MG63 (cell line): ENCODE measurements at regions not wholly inside any gene's neighbourhood (a gene's known extent, or its start where the extent isn't known, plus 50 kb on each side); places are given as distances from the start of the nearest gene placed in this dataset.

ENCODE experiments used
- DNase-seq: peaks from one replicate; pipeline ENCODE4 v3.0.0-alpha.2; 2020
- H3K27me3 ChIP-seq: fragments of 250-450 bp; sonication (Bioruptor Pico); 2 replicates; pipeline ENCODE4 v1.5.1; 2020; ENCODE audit warnings: mild to moderate bottlenecking, moderate library complexity
- H3K36me3 ChIP-seq: fragments of 250-450 bp; sonication (Bioruptor Pico); 2 replicates; pipeline ENCODE4 v1.5.1; 2020; ENCODE audit warnings: mild to moderate bottlenecking, moderate library complexity
- H3K4me3 ChIP-seq: fragments of 250-450 bp; sonication (Bioruptor Pico); 2 replicates; pipeline ENCODE4 v1.5.1; 2020; ENCODE audit warnings: mild to moderate bottlenecking, moderate library complexity
- H3K9me3 ChIP-seq: fragments of 250-450 bp; sonication (Bioruptor Pico); 2 replicates; pipeline ENCODE4 v1.5.1; 2020; ENCODE audit warnings: mild to moderate bottlenecking, moderate library complexity

DNA sequence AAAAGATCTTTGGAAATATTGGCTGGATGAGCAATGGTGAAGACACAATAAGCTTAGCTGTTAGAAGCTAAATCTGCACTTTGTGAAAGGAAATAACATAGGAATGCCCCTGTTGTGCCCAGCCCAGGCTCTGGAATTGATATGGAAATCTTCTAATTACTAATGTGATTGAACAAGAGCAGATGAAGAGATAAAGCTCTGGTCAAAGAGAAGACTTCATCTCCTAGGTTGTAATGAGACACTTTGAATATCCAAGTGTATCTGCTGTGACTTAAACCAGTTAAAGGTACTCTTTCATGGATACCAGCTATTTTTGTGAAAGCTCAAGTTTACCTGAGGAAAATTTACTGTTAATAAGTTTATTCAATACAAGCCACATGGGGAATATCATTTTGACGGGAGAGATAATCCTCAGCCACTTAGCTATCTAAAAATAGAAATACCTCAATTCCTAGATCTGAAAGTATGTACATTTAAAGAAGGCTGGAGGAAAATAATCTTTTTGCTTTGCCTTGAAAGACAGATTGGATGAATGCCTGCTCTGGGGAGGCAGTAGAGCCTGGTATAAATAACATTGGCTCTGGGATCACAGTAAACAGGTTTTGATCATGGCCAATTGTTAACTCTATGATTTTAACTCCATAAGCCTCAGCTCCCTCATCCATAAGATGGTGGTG lies 494.0 kb upstream of the B3GALT2 start:
- no peaks in the 10 kb centered on the region for H3K9me3 ChIP-seq
- no peaks in the 10 kb centered on the region for H3K27me3 ChIP-seq
- no peaks in the 10 kb centered on the region for H3K36me3 ChIP-seq
- DNase-seq, result no peak
- no peak overlapping the region for H3K4me3 ChIP-seq

DNA sequence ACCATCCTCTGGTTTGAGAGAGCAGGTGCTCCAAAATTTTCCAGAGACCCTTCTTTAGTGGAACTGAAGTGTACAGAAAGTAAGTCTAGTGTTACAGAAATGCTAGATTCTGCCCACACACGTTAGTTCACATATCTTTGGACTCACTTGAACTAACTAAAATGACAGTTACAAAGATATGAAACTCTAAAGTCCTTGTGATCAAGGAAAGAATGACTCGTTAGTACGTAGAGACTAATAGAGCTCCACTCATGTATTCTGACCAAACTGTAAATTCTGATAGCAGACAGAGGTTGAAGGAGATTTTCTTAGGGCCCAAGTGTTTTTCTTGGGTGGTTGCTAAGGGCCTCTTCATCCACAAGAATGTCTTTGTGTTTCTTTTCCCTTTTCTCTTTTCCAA lies 491.5 kb upstream of the B3GALT2 start:
- H3K4me3 ChIP-seq, result no peak overlapping the region
- H3K9me3 ChIP-seq, result no peaks in the 10 kb centered on the region
- H3K27me3 ChIP-seq, result no peaks in the 10 kb centered on the region
- no peak for DNase-seq
- H3K36me3 ChIP-seq, result no peaks in the 10 kb centered on the region

DNA sequence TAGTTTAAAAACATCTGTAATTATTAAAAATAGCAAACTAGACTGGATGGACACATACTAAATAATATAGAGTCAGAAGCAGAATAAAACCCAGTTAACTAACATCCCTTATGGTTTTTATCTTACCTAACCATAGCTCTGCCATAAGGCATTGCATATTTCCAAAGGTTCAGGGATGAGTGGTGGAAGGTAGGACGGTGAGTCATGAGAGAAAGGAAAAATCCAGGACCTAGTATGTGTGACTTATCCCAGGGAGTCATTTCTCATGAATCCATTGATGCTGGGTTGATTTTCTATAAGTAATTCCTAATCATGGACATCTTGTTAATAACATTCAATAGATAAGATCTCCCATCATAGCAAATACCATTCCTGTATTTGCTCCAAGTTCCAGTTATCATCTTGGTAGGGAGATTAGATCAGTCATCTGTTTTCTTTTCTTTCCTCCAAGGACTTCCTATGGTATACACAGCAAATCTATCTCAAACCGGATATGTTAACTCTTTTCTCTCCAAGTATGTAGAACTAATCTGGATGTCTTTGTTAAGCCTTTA lies 490.7 kb upstream of the B3GALT2 start:
- no peak for DNase-seq

DNA sequence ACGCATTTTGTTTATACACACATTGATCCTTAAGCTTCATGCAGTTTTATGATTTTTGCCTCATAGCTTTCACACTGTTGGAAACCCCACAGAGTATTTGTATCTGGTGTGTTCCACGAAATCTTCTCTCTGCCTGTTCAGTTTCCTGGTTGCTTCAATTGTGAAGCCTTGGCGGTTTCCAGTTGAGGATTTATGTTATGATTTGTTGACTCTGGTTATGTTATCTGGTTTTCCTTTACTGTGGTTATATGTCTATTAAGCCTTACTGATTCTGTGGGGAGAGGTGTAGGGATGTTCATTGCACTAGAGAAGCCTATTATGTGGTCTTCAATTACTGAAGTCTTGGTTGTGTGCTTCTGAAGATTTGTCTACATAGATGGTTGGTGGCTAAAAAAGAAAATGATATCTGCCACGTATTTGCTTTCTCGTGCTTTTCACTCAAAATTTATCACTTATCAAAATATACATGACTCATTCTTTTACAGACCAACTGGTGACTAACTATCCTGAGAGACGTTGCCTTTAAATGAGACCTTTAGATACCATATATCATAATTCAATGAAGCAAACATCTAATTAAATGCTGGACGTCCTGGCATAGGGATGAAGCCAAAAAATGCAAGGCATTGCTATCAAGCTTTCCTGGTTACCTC lies 488.0 kb upstream of the B3GALT2 start:
- Histone ChIP-seq H3K9me3 (no peaks in the 10 kb centered on the region), H3K4me3 (no peak overlapping the region), H3K36me3 (no peaks in the 10 kb centered on the region), H3K27me3 (no peaks in the 10 kb centered on the region)
- no peak for DNase-seq

More for the DNA sequence above, 490.7 kb upstream of the B3GALT2 start:
- Histone ChIP-seq H3K4me3 (no peak overlapping the region), H3K36me3 (no peaks in the 10 kb centered on the region), H3K27me3 (no peaks in the 10 kb centered on the region), H3K9me3 (no peaks in the 10 kb centered on the region)

DNA sequence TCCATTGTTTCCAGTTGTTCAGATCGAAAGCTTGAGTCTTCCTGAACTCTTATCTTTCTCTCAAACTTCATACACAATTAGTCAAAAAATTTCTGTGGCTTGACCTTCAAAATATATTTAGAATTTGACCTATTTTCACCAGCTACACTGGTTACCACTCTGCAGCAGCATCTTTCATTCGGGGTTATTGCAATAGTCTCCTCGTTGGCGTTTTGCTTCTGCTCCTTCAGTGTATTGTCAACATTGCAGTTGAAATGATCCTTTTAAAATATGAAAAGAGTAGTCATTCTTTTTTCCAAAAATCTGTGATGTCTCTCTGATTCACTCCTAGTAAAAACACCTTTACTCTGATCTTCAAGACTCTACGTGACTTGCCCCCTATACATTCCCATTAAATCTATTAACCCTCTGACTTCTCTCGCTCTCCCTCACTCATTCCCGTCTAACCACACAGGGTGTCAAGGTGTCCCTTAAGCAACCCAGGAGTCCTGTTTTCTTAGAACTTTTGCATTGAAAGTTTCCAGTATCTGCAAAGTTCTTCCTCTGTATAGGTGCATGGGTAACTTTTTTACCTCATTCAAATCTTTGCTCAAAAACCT lies 480.2 kb upstream of the B3GALT2 start:
- Histone ChIP-seq H3K27me3 (no peaks in the 10 kb centered on the region), H3K36me3 (no peaks in the 10 kb centered on the region), H3K9me3 (no peaks in the 10 kb centered on the region), H3K4me3 (no peak overlapping the region)
- DNase-seq, result no peak

DNA sequence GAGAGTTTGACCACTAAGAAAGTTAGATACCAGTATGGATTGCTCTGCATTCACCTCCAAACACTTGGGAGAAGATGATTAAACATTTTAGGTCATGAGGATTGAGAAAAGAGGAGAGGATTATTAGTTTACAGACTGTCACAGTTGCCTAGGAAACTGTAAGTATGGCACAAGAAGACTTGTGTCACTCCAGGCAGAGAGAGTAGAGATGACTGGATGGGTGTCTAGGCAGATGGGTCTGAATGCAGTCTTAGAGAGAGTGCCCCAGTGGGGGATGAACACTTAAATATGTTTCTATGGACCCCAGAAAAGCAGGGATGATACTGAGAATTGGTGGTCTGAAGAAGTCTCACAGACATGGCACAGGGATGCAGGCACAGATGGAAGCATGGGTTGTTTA lies 477.6 kb upstream of the B3GALT2 start:
- no peaks in the 10 kb centered on the region for H3K27me3 ChIP-seq
- H3K4me3 ChIP-seq, result no peak overlapping the region
- H3K36me3 ChIP-seq, result no peaks in the 10 kb centered on the region
- H3K9me3 ChIP-seq, result no peaks in the 10 kb centered on the region
- DNase-seq, result no peak

DNA sequence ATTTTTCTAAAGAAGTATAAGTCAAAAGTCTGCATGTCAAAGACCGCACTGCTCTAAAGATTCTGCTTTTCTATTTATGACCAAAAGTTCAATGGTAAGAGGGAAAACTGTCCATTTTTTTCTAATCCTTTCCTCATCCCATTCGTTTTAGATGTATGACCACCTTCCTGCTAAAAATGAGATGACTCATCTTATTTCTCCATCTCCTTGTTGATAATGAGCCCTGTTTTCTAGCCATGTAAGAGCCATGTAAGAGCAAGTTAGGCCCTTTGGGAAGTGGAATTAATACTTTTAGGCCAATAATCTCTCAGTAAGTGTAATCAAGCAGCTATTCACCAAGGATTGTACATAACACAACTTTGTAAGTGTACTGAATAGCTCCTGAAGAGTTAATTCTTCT lies 475.6 kb upstream of the B3GALT2 start:
- Histone ChIP-seq H3K36me3 (no peaks in the 10 kb centered on the region), H3K9me3 (no peaks in the 10 kb centered on the region), H3K27me3 (no peaks in the 10 kb centered on the region), H3K4me3 (no peak overlapping the region)
- DNase-seq, result no peak

DNA sequence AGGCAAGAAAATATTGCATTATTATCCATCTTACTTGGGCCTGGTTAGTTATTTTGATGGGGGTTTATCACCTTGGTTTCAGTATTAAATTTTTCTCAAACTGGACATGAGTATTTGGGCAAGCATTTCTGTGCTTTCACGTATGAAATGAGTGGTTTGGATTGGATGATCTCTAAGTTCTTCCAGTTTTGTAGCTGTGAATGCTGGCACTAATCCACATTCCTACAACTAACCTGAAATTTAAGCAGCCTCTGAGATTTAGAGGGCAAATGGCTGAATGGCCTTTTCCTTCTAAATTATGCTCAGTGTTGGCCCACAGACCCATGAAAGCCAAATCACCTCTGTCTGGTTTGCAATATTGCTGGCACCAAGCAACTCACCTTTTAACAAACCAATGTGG lies 475.0 kb upstream of the B3GALT2 start:
- no peak for DNase-seq
- Histone ChIP-seq H3K4me3 (no peak overlapping the region), H3K36me3 (no peaks in the 10 kb centered on the region), H3K27me3 (no peaks in the 10 kb centered on the region), H3K9me3 (no peaks in the 10 kb centered on the region)

DNA sequence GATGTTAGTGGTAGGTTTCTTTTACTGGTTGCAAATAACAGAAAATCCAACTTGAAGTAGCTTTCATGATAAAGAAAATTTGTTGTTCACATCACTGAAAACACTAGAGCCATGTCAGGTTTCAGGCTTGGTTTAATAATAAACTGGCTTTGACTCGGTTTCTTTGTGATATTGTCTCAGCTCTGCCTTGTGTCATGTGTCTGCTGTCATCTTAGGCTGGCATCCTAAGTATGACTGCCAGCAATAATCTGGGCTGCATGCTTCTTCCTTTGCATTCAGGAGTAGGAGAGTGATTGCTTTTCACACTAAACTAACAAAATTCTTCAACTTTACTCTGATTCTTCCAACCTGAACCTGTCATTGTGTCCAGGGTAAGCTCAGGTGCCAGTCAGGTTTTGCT lies 474.0 kb upstream of the B3GALT2 start:
- H3K9me3 ChIP-seq, result no peaks in the 10 kb centered on the region
- H3K36me3 ChIP-seq, result no peaks in the 10 kb centered on the region
- no peak for DNase-seq
- H3K27me3 ChIP-seq, result no peaks in the 10 kb centered on the region
- no peak overlapping the region for H3K4me3 ChIP-seq

DNA sequence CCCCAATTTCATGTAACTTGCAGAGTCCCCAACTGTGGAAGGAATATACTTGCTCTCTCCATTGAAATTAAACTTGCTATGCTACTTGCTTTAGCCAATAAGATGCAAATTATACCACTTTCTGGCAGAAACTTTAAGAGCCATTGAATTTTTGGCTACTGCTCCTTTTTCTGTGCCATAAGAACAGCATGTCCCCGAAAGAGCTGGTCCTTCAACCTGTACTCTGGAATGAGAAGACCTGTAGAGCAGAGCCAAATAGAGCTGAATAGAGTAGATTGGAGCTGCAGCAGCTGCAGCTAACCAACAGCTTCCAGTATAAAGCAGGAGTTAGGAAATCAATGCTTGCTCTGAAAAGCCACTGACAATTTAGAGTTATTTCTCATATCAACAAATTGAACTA lies 472.3 kb upstream of the B3GALT2 start:
- Histone ChIP-seq H3K27me3 (no peaks in the 10 kb centered on the region), H3K36me3 (no peaks in the 10 kb centered on the region), H3K4me3 (no peak overlapping the region), H3K9me3 (peaks cover 3% of the 10 kb centered on the region; the same call in 1 of the 2 replicates)
- no peak for DNase-seq

DNA sequence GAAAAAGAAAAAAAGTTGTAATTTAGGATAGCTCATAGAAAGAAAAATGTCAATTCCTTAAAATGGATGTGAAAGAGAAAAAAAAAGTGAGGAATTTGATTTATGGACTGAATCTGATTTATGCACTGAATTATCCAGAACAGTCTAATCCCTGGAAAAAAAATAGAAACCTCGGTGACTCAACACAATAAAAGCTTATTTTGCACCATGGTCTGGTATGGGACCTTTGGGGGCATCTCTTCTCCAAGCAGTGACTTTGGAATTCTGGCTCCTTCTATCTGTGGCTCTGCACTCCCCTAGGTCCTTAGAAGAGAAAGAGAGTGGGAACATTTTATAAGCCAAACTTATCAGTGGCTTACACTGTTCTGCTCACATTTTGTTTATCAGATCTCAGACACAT lies 471.7 kb upstream of the B3GALT2 start:
- Histone ChIP-seq H3K27me3 (no peaks in the 10 kb centered on the region), H3K36me3 (no peaks in the 10 kb centered on the region)
- no peak for DNase-seq

DNA sequence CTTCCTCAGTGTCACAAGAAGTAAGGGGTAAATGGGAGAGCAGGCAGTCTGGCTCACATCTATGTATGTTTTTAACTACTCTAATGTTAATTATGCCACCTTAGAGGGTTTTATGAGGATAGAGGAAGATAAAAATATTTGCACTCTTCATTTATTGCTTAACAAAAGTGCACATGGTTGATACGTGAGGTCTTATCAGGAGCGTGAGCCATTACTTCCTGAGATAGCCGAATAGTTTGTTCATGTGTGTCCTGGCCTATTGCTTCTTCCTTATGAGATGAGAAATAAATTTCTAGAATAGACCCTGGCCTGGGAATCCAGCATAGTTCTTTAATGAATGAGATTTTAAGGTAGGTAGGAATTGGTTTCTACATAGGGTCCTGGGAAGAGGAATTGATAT lies 471.1 kb upstream of the B3GALT2 start:
- no peak for DNase-seq
- Histone ChIP-seq H3K4me3 (no peak overlapping the region), H3K36me3 (no peaks in the 10 kb centered on the region), H3K9me3 (peaks cover 3% of the 10 kb centered on the region; the same call in 1 of the 2 replicates), H3K27me3 (no peaks in the 10 kb centered on the region)

More for the DNA sequence above, 471.7 kb upstream of the B3GALT2 start:
- Histone ChIP-seq H3K9me3 (peaks cover 3% of the 10 kb centered on the region; the same call in 1 of the 2 replicates), H3K4me3 (no peak overlapping the region)

DNA sequence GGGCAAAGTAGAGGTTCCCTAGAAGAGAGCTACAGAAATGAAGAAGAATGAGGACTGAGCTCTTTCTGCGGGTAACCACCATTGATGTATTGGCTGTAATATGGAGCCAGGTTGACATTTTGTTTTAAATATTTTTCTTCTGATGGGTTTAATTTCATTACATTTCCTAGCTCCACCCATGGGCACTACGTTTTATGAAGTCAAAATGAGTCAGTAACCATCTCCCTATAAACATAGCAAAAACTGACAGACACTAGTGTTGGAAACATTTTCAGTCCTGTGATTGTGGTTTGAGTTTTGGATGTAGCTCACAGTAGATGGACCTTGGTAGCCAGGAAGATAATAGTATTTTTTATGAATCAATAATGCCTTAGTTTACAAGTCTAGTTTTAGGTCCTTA lies 470.4 kb upstream of the B3GALT2 start:
- no peak for DNase-seq
- no peaks in the 10 kb centered on the region for H3K36me3 ChIP-seq
- no peak overlapping the region for H3K4me3 ChIP-seq
- peaks cover 6% of the 10 kb centered on the region; the same call in 1 of the 2 replicates for H3K9me3 ChIP-seq
- H3K27me3 ChIP-seq, result no peaks in the 10 kb centered on the region

DNA sequence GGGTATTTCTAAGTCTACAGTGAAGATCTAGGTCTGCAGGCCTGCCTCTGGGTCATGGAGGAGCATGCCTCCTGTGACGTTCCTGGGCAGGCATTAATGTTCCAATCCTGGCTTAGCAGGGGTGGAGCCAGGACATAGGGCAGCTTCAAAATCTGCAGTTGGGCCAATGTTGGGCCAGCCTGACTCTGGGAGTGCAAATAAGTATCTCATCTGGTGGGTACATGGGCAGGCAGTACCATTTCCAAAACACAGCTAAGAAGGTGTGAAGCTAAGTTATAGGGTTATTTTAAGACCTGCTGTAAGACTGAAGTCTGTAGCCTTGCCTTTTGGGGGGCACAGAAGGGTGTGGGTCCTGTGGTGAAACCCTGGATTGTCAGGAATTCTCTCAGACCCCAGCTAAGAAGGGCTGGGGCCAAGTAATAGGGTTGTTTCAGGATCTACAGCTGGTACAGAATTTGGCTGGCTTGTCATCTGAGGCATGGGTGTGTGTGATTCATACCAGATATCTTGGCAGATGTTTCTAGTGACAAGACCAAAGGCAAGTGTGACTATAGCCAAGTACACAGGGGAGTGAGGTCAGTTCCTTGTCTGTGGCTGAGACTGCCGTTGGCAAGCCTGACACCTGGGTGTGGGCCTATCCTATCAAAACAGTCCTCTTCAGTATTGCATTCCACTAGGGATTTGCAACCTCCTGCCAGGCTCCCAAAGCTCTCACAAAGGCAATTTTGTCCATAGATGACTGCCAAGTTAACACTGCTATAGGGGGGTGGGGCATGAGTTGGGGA lies 468.7 kb upstream of the B3GALT2 start:
- Histone ChIP-seq H3K27me3 (no peaks in the 10 kb centered on the region), H3K9me3 (peaks cover 6% of the 10 kb centered on the region; the same call in 1 of the 2 replicates), H3K36me3 (no peaks in the 10 kb centered on the region), H3K4me3 (no peak overlapping the region)
- peak; percentile 98 for DNase-seq

DNA sequence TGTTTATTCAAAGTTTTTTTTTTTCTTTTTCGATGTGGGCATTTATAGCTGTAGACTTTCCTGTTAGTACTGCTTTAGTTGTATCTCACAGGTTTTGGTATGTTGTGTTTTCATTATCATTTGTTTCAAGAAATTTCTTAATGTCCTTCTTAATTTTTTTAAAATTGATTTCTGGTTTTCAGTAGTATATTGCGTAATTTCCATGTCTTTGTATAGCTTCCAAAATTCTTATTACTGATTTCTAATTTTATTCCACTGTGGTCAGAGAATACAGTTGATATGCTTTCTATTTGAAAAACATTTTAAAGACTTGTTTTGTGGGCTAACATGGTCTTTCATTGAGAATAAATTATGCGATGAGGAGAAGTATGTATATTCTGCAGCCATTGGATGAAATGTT lies 463.2 kb upstream of the B3GALT2 start:
- no peaks in the 10 kb centered on the region for H3K27me3 ChIP-seq
- no peak for DNase-seq
- H3K36me3 ChIP-seq, result no peaks in the 10 kb centered on the region
- no peak overlapping the region for H3K4me3 ChIP-seq
- peaks cover 6% of the 10 kb centered on the region; the same call in 1 of the 2 replicates for H3K9me3 ChIP-seq

DNA sequence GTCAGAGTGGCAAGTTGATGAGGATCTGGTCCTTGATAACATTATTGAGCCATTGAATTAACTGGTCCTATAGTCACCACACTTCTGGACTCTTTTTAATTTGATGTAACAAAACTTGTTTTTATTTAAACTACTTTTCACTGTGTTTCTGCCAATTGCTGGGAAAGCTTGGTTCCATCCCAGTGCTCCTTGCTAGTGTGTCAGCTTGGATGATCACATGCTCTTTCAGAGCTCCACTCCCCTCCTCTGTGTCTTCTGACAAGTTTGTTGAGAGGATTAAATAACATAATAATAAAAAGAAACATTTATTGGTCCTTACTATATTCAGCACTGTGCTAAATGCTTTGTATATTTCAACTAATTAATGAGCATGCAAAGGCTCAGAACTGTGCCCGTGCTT lies 448.5 kb upstream of the B3GALT2 start:
- no peaks in the 10 kb centered on the region for H3K9me3 ChIP-seq
- H3K36me3 ChIP-seq, result no peaks in the 10 kb centered on the region
- no peak overlapping the region for H3K4me3 ChIP-seq
- no peak for DNase-seq
- H3K27me3 ChIP-seq, result no peaks in the 10 kb centered on the region

DNA sequence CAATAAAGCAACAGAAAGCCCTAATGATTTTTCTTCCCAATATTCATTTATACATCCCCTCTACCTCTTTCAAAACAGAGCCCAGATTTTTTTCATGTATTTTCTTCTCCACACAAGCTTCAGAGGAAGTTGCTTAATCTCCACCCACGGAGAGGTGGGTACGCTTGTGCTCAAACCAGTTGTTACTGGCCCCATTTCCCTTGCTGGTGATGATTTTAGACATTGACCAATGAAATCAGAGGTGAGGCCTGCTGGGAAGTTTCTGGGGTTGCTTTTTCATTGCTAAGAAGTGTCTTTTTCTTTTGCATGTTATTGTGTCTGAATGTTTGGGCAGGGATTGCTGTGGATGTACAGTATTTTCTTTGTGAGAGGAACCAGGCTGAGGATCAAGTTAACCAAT lies 448.1 kb upstream of the B3GALT2 start:
- no peak for DNase-seq
- Histone ChIP-seq H3K9me3 (no peaks in the 10 kb centered on the region), H3K27me3 (no peaks in the 10 kb centered on the region), H3K36me3 (no peaks in the 10 kb centered on the region), H3K4me3 (no peak overlapping the region)
